Renal pelvis (tissue), 1 donor: ENCODE measurements at regions not wholly inside any gene's neighbourhood (a gene's known extent, or its start where the extent isn't known, plus 50 kb on each side); places are given as distances from the start of the nearest gene placed in this dataset.
"Not testable (repeated sequence)": the region's sequence is repeated elsewhere in the genome, so short reads cannot be mapped to it uniquely, and the experiment has no call there.

Experiments
- DNase-seq: peaks from one replicate; pipeline ENCODE4 v3.0.0-alpha.2; 2013

DNA sequence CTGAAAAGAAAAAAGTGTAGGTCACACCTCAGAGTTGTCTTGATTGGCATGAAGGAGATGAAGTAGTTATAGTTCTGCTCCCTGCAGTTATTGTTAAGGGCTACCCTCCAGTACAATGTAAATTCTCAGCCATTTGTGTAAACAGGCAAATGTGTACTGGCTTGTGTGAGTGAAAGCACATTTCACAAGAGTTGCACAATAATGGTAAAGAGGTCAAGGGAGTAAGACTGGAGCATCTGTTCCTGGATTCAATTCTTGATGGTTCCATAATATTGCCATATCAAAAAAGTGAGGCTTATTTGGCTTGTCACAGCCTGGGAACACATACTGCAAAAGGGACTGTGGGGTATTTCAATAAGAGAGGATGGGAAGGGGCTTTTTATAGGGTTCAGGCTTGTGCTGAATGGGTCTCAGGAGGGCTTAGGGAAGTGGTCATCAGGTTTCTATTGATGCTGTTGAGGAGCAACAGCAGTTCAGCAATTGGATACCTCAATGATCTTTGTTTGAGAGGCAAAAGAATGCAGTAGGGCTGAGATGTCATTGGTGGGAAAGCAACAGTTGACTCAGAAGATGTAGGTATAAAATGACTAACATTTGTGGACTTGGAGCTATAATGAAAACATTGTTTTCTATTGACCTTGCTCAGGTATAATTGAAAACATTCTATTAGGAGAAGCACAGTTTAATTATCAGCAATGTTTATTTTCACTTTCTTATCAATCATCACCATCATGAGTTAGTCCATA lies 402.6 kb downstream of the BCKDHB start:
- no peak for DNase-seq

DNA sequence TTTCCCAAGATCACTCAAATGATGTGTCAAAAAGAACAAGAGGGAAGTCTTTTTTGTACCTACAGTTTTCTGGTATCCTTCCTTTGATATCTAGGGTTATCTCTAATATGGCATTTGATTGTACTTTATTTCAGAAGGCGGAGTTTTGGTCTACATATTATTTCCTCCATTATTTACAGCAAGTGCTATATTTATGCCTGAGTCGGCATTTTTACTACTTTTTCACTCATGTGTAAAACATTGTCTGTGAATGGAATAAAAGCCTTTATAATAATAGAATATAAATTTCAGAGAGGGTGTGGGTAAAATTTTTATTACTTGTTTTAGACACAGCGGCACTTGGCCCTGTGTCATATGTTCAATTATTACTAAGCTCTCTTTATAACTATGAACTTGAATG lies 398.4 kb downstream of the BCKDHB start:
- no peak for DNase-seq

DNA sequence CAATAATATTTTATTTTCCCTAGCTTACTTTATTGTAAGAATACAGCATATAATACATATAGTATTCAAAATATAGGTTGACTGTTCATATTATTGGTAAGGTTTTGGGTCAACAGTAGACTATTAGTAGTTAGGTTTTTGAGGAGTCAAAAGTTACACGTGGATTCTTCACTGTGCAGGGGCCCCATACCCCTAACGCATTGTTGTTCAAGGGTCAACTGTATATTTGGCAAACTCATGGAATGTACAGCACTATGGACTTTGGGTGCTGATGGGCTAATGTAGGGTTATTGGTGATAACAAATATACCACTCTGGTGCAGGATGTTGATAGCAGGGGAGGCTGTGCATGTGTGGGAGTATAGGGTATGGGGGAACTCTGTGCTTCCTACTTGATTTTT lies 397.2 kb downstream of the BCKDHB start:
- no peak for DNase-seq

DNA sequence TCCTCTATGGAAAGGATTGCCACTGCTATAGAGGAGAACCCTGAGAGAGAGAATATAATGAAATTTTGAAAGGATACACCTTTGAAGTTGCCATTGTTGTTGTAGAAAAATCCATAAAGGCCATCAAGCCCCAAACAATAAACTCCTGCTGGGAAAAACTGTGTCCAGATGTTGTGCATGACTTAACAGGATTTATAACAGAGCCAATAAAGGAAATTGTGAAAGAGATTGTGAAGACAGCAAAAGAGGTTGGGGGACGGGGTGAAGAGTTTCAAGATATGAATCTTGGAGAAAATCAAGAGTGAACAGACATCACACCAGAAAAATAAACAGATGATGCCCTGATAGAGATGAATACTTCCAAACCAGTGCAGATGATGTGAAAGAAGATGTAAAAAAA lies 396.4 kb downstream of the BCKDHB start:
- DNase-seq, result no peak

DNA sequence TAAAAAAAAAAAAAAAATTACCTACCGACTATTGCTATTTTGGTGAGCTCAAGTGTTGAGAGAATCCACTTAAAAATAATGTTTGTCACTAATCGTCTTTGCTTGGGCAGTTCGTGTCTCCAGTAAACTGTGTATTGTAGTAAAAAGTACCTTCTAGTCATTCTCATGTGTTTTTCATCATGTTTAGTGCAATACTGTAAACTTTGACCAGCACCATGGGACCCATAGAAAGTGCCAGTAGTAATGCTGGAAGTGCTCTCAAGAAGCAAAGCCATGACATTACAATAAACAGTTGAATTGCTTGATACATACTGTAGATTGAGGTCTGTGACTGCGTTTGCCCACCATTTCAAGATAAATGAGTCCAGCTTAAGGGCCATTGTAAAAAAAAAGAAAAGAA lies 395.2 kb downstream of the BCKDHB start:
- no peak for DNase-seq

GRCh38 chr6:80497696-80498486 lies 391.4 kb downstream of the BCKDHB start:
- DNase-seq, result not testable (repeated sequence)

DNA sequence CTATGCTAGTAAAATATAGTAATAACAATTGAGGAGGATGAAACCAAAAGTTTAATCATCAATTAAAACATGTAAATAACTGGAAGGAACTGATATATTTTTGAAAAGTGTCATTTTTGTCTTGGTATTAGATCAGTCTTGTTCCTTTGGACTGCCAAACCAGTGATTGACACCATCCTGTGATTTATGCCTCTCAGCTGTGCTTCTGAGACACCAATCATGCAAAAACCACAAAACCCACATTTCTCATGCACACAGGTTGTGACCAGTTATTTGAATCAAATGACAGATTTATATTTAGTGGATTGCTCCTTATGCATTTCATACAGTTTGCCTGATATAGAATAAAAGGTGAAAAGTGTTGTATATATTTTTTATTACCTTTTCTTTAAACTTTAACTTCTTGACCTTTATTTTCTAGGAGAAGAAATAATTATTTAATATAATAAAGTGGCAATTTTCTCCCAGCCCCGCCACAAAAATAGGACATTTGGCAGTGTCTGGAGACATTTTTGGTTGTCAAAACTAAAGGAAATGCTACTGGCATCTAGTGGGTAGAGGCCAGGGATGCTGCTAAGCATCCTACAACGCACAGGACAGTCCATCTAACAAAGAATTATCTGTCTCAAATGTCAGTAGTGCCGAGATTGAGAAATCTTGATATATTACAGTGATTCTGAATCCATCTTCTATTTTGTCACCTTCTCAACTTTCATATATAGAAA lies 383.6 kb downstream of the BCKDHB start:
- no peak for DNase-seq

- no peak for DNase-seq
These were observed 381.7 kb downstream of the BCKDHB start for GRCh38 chr6:80488190-80488589.

GRCh38 chr6:80485494-80485893 lies 379.0 kb downstream of the BCKDHB start:
- DNase-seq, result not testable (repeated sequence)

- no peak for DNase-seq
These were observed 375.6 kb downstream of the BCKDHB start for GRCh38 chr6:80482056-80482455.

DNA sequence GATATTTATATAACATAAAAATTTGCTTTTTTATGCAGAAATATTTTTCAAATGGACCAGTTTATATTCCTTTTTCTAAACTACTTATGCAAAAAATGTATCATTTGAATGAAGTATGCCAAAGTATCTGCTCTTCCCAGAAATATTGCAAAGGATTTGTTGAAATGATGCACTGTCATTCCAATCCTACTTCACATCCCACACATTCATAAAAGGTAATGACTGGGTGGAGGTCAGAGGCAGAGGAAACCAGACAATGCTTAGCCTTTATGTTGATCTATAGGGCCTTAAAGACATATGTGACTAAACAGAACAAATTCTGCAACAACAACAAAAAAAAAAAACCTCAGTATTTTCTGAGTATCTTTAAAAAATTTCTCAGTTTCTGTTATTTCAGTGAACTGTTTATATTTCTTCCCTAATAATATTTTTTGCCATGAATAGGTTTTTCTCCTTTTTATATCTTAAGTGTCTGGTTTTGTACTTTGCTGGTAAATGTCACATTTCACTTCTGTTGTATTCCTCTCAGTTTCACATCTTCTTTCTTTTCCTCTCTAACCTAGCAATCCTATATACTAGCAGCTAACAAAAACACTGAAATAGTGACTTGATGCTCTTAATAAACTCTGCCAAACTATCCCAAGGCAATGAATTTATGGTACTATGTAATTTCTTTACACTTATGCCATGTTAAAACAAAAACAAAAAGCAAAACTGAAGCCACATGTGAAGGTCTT lies 374.1 kb downstream of the BCKDHB start:
- no peak for DNase-seq

DNA sequence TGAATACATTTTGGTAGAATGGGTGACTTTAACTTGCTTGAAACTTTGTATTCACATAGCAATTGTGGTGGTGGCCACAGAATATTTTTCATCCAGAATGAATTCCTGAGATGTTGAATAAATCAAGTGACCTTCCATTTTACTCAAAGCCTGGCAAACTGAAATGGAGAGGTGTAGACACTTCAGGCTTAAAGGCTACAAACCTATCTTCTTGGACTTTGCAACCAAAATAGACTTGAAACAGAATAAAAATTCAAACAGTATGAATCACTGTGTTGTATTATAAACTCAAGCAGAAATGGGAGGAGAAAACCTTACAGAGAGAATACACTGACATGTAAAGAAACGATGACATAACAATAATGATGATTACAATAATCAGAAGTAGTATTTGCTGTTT lies 371.6 kb downstream of the BCKDHB start:
- no peak for DNase-seq

DNA sequence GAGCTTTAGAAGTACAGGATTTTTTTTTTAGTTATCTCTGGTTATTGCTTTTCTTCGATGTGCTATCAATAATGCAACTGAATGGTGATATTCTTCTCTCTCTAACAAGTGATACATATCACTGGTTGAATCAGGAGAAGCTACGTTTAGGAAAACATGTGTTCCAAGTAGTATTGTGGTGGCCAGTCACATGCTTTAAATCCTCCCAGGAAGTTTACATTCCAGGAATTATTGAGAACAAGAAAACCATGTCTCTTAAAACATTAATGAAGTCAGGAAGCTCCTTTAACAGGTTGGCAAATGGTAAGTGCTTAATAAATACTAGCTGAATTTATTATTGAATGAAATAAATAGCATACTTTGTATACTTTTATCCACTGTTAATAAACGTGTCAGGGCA lies 371.1 kb downstream of the BCKDHB start:
- no peak for DNase-seq

- no peak for DNase-seq
These were observed 365.8 kb downstream of the BCKDHB start for GRCh38 chr6:80472271-80472670.

- no peak for DNase-seq
These were observed 363.5 kb downstream of the BCKDHB start for GRCh38 chr6:80469977-80470376.

- DNase-seq, result no peak
These were observed 361.9 kb downstream of the BCKDHB start for GRCh38 chr6:80468398-80468797.

DNA sequence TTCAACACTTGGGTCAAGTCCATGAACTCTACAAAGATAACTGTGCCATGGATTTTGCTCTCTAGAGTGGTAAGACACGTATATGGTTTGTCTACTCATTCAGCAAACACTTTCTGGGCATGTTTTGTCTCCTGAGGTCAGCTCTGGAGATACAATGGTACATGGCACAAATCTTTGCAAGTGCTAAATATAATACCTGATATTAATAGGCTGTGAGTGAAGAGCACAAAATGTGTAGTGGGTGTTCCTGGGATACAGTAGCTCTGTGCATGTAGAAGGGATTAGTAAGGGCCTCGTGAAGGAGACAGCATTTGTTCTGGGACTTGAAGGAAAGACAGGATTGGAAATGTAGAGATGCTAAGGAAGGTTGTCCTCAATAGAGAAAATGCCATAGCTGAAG lies 360.9 kb downstream of the BCKDHB start:
- no peak for DNase-seq

DNA sequence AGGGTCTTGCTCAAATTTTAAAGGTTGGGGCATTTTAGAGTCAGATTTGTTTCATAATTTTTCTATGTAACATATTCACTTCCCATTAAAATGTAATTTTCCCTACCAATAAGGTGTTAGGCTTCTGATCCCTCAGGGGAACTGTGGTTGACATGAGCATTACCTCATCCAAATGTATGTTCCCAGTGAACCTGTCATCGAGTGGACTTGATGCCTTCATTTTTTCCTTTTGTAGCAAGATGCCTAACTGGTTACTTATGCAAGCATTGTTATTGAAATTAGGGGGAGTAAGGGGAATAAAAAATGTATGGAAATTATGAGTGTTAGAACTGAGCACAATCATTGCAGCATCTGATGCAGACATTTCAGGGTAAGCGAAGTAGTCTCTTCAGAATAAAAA lies 360.5 kb downstream of the BCKDHB start:
- DNase-seq, result no peak

DNA sequence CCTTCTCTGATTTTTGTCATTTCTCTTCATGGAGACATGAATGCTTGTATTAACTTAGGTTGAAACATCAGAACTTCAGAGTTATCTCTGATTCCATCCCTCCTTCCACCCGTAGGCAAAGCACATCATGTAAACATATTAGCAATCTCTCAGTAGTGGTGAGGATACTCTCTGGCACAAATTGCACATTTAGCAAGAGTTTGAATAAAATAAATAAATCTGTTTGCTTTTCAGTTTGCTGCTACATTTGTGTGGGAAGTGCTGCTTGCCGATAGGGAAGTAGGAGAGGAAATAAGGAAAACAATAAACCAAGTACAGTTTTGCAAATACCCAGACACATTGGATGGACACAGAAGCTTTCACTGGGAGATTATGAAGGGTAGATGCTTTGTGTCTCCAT lies 359.0 kb downstream of the BCKDHB start:
- no peak for DNase-seq

DNA sequence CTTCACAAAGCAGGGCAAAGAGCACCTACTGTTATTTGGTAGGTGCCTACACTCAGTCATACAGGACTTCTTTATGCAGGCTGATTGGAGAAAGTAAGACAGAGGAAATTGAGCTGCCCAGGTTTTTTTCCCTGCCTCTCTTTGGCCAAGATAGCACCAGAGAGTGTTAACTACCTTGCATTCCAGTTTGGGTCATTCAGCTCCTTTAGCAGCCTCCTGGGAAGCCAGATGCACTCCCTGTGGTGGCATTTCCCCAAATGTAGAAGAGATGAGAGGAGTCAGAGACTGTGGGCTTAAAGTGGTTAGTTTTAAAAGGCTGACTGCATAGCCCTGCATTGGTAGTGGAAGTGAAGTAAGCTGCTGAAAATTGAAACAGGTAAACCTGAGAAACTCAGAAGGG lies 358.4 kb downstream of the BCKDHB start:
- DNase-seq, result no peak

DNA sequence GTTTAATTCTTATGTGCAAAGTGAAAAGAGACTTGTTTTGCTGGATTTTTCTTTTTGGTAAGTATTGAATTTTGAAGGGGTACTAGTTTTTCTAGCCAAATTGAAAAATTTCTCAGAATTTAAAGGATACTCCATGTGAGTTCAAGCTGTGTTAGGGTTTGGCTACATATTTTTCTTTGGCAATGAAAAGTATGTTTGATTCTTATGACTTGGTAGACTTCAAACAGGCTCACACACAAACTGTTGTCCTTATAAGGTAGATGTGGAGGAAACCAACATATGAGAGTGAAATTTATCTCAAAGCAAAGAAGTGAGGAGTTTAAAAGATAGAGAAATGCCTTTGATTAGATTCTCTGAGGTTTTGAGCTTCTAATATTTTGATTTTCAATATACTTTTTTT lies 356.7 kb downstream of the BCKDHB start:
- DNase-seq, result no peak

DNA sequence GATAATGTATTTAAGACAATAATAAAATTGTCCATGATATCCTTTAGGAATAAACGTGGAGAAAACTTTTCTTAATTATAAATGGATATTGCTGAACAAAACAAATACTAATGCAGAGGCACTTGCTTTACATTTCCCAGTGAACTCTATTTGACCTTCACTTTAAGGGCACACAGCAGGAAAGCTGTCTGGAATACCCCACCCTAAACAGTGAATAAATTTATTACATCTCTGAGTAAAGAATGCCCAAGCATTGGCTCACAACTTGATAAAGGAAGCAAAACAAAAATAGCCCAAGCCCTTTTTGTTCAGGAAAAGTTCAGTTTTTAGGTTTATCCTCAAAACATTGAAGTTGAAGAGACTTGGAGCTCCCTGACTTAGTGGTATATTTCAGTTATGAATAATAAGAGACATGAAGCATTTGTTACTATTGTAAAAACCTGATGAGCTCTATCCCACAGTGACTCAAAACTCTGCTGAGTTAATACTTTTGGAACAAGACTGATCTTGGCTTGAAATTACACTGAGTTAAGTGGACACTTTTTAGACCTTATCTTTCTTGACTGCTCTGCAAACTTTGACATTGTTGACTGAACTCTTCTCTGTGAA lies 353.9 kb downstream of the BCKDHB start:
- no peak for DNase-seq
